ENCODE measurements at regions not wholly inside any gene's neighbourhood (a gene's known extent, or its start where the extent isn't known, plus 50 kb on each side); places are given as distances from the start of the nearest gene placed in this dataset.

- TF ChIP-seq POLR2AphosphoS5 (IDR thresholded peaks at IDR 0.05) (no peak), CTCF (IDR thresholded peaks at IDR 0.05) (no peak)
Measured at GRCh38 chr2:191567206-191567605, 110.7 kb upstream of the NABP1 start.
